Kidney glomerular epithelial cell (primary cell): ENCODE measurements at regions not wholly inside any gene's neighbourhood (a gene's known extent, or its start where the extent isn't known, plus 50 kb on each side); places are given as distances from the start of the nearest gene placed in this dataset.
"Not testable (repeated sequence)": the region's sequence is repeated elsewhere in the genome, so short reads cannot be mapped to it uniquely, and the experiment has no call there.

Experiments used
- DNase-seq: peaks from one replicate; lab custom pipeline; 2025; lab: John Stamatoyannopoulos, UW

DNA sequence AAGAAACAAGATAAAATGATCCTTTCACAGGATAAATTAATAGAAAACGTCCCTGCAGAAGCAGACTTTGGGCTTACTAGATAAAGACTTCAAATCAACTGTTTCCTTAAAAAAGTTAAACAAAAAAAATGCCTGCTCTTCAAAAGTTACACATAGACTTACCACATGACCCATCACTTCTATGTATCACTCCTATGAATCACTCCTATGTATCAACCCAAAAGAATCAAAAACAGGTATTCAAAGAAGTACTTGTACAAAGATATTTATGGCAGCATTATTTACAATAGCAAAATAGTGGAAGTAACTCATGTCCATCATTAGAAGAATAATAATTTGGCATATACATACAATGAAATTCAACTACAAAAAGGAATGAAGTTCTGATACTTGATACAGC lies 56.3 kb upstream of the PRDM9 start:
- no peak for DNase-seq

DNA sequence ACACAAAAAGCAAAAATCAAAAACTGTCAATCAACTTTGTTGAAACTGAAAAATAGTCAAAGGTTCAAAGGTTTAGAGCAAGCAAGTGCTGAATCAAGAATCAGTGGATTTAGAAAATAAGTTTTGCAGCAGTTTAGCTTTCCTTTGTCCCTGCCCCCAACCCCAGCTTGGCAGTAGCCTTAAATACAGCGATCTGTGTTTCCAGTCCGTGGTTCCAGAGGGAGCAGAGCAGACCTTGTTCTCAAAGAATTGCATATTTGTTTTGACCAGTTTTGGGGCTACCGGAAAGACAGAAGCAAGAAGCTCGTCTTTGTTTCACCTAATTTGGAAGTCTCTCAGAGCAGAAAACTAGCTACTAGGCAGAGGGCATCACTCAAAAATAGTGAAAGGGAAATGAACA lies 57.2 kb upstream of the PRDM9 start:
- no peak for DNase-seq

DNA sequence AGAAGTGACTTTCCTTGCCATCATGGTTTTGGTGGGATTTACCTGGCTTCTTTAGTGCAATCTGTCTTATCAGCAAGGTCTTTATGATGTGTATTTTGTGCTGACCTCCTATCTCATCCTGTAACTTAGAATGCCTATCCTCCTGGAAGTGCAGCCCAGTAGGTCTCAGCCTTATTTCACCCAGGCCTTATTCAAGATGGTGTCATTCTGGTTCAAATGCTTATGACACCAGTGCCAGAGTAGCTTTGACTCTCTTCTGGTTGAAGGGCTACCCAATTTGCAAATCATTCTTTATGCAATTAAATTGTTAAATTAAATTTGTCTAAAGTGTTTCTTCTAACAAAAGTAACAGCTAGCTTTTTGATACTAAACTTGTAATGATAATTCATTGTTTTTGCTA lies 58.8 kb upstream of the PRDM9 start:
- no peak for DNase-seq

DNA sequence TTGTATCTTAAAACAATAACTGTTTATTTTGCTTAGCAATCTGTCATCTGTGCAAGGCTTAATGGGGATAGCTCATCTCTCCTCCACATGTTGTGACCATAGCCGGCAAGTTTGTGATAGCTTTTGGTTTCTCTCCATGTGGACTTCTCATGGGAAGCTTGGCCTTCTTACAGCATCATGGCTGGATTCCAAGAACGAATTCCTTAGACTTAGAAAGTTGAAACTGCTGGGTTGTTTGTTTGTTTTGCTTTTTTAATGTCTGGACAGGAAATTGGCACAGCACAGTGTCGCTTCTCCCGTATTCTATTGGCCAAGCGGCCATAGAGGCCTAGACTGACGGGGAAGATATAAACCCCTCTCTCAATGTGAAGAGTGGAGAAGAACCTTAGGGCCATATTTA lies 61.0 kb upstream of the PRDM9 start:
- no peak for DNase-seq

DNA sequence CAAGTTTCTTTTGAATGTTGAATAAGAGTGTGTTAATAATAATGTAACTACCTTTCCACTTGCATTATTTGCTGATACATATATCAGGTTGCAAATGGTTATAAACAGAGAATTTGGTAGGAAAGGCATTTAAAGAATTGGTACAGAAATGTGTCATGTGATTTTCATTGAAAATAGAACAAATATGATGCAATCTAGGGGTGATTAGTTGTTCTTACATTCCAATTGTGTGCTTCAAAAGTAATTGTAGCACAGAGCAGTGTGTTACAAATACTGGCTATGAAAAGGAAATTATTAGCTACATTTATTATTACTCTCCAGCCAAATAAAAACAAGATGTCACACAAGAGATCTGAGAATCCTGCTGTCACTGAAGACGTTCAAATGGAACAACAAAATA lies 61.8 kb upstream of the PRDM9 start:
- DNase-seq: no peak

DNA sequence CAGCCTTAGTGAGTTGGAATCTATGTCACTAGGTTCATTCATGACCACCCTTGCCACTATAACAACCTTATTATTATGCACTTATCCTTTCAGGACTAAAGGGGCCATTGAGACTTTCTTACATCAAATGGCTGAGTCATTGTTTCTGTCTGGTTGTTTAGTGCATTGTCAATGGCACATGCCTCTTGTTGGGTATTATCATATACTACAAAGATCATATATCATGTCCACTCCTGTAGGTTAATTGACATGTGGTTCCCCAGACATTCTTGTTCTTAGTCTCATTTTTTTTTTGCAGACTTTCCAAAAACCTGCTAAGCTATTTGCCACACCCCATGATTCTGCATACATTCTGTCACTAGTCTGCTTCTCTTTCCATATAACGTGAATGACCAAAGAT lies 66.7 kb upstream of the PRDM9 start:
- DNase-seq: no peak

DNA sequence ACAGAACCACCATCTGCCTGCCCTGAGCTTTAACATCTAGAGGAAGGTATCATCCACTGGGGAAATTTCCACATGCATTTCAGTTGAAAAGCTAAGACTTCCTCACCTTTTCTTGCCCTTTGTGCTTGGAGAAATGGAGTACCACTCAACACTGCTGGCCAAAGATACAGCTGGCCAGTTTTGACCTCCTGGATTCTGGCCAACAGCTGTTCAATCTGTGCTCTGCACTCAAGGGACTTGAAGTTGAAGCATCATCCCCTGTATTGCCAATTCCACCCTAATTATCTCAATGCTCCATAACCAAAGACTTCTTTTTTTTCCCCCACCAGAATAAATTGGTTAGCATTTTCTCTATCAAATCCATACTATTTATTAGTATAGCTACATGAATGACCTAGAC lies 70.4 kb upstream of the PRDM9 start:
- DNase-seq: no peak

DNA sequence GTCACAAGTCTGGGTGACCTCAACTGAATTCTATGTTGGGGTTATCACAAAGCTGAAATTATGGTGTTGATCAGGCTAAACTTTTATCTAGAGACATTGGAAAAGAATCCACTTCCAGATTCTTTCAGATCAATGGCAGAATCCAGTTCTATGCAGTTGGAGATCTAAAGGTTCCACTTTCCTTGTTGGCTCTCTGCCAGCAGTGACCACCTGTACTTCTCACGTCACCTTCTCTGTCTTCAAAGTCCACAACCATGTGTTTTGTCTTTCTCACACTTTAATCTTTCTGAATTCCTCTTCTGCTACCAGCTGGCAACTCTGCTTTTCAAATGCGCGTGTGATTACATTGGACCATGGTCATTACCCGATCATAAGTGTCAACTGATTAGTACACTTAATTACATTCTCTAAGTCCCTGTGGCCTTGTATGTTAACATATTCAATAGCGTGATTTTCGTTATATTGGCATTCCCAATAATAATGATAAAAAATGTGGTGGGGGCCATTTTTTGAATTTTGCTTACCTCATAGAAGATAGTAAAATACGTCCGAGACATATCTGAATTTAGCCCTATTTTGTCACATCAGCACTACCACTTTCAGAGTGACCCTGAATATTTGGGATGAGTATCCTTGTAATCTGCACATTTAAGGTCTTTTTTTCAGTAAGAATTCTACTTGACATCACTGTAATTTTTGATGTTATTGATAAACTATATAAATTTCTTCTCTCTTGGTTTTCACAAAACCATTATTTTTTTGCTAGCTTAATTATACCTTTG lies 73.7 kb upstream of the PRDM9 start:
- DNase-seq: no peak

DNA sequence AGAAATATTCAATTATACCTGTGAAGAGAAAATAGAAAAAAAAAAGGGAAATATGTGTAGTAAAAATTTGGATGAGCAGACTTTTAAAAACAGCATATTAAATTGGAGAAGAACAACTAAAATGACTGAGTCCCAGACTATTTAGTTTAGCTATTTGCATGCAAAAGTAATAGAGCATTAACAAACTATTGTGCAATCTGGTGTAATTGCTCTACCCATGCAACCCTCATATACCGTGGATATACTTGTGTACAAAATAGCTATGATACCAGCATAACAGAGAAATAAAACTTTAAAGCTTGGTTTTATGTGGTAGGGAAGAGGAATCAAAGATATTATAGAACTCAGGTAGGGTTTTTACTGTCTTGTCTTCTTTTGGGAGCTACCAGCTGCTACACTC lies 78.7 kb upstream of the PRDM9 start:
- no peak for DNase-seq

DNA sequence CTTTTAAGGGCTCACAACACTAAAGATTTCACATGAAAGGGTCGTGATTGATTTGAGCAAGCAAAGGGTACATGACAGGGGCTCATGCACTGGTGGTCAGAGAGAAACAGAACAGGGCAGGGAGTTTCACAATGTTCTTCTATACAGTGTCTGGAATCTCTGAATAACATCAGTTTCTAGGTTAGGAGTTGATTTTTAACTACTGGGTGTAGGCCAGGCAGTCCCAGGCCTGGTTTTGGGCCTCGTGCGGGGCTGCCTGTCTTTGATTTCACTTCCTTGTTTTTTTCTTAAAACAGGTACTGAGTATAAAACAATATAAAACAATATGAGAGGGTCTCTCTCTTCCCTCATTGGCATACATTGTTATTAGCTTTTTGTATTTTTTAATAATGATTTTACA lies 87.2 kb upstream of the PRDM9 start:
- not testable (repeated sequence) for DNase-seq

DNA sequence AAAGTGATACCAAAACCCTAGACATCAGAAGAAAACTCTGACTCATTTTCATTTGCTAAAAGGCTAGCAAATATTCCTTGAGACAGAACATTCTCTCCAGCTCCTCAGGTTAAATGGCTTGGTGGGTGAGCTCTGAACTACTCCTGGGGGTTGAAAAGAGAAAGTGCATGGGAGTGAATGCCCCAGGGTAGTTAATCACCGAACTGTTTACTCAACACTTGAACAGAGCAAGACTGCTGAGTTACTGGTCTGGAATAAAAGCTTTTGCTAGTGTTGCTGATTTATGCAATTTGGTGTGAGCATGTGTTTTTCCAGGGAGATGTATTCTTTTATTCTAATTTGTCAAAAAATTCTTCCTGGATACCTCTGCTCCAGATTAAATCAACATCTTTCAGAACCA lies 88.3 kb upstream of the PRDM9 start:
- peak; percentile 50 for DNase-seq

DNA sequence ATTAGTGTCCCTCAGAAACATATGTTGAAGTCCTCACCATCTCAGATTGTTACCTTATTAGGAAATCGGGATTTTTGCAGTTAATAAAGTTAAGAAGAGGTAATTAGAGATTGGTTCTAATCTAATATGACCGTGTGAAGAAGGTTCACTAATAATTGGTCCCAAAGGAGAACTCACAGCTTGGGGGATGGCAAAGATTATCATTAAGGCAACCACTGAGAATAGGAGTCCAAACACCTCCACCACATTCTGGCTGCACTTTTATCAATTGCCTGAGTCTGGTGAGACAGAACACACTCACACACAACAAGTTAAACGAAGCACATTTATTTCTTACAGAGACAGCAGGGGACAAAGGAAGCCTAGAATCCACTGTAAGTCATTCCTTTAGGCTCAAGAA lies 94.9 kb upstream of the PRDM9 start:
- DNase-seq: no peak

DNA sequence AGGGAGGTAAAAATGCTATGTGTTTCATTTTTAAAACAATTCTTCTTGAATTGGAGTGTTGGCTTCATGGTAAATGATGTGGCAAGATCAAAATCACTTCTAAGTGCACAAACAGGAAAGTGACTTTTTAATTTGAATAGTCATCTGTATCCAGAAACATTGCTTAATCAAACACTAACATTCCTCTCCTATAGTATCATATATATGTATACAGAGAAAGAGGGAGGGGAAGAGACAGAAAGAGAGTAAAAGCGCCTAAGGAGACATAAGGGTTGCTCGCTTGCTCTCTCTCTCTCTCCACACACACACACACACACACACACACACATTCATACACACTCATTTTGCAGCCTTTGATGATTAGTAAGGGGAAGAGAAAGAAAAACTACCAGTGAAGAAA lies 95.4 kb upstream of the PRDM9 start:
- DNase-seq: no peak

DNA sequence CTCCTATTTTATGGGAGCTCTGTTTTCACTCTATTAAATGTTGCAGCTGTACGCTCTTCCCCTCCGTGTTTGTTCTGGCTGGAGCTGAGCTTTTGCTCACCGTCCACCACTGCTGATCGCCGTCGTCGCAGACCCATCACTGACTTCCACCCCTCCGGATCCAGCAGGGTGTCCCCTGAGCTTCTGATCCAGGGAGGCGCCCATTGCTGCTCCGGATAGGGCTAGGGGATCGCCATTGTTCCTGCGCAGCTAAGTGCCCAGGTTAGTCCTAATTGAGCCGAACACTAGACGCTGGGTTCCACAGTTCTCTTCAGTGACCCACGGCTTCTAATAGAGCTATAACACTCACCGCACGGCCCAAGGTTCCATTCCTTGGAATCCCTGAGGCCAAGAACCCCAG lies 96.2 kb upstream of the PRDM9 start:
- no peak for DNase-seq

DNA sequence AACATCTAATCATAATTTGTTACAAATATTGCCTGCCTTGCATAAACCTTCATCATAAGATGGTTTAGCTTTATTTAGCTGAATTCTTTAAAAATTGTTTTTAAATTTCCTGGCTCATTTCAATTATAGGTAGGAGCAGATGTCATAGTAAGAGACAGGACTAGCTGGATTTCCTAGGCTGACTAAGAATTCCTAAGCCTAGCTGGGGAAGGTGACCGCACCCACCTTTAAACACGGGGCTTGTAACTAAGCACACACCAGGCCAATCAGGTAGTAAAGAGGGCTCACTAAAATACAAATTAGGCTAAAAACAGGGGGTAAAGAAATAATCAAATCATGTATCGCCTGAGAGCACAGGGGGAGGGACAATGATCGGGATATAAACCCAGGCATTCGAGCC lies 96.6 kb upstream of the PRDM9 start:
- DNase-seq: not testable (repeated sequence)

DNA sequence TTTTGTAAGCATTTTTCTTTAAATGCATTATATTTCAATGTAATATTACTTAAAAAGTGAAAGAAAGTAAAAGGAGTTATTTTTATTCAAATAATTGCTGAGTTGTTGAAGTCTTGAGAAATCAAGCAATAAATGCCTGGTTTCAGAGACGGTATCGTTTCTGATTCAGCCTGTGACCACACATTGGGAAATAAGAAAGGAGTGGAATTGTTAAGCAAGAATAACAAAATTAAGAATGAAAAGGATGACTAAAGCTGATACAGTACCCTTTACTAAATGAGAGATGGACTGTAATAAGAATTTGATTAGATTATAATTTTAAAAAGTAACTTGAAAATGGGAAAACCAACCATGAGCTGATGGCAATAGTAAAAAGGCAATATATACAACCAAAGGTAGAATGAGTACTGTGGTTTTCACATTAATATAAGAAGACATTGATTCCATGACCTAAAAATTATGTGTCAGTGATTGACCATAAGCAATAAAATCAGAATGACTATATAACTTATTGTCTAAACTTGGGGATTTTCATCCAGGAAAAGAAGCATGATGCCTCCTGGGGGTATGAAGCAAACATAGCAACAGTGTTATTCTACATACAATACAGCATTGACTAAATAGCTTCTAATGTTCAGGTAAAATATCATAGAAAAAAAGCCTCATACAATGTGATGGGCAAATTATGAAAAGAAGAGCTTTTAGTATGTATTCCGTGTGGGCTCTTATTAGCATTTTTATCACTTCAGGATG lies 101.9 kb upstream of the PRDM9 start:
- DNase-seq: no peak

DNA sequence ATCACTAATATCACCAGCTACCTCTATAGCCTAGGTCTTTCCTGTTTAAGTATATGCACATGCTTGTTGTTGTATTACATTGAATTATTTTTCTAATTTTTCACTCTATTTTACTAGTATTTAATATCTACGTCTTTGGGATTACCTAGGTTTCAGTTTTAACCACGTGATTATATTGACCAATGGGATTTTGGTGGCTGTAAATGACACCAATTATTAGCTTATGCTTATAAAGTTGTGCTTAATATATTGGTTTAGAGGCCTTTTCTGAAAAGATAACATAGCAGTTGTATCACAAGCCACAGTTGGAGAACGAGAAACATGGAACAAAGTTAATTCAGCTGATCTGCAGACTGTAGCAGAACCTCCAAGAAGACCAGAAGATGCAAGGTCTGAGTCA lies 104.8 kb upstream of the PRDM9 start:
- DNase-seq: no peak

DNA sequence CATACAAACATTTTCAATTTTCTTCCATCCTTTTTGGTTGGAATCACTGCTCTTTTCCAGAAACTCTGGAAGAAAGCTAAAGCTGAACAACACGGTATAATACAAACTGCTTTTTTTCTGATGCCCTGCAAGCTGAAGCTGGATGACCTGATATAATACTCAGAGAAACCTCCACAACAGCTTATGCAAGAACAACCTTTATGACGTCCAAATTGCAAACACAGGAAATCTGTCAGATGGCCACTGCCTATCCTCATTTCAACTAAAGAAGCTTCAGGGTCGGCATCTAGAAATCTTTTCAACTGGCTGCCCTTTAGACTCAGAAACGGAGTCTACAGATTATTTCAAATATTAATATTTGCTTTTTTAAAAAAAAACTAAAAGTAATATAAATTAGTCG lies 106.5 kb upstream of the PRDM9 start:
- DNase-seq: no peak

DNA sequence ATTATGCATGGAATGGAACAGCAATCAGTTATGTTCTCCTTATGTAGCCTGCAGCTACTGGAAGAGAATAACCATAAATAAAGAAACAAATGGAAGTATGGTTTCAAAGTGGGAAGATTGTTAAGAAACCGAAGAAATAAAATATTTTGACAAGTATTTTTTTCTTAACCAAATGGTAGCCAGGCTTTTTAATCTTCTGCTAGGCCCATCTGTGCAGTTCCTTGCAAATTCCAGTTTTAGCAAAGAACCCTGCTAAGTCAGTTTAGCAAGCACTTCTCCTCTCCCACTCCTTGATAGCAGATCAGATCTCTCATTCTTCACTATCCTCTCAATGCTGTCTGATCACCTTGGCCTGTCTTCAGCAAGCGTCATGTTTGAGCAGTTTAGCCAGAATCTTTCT lies 111.1 kb upstream of the PRDM9 start:
- no peak for DNase-seq

DNA sequence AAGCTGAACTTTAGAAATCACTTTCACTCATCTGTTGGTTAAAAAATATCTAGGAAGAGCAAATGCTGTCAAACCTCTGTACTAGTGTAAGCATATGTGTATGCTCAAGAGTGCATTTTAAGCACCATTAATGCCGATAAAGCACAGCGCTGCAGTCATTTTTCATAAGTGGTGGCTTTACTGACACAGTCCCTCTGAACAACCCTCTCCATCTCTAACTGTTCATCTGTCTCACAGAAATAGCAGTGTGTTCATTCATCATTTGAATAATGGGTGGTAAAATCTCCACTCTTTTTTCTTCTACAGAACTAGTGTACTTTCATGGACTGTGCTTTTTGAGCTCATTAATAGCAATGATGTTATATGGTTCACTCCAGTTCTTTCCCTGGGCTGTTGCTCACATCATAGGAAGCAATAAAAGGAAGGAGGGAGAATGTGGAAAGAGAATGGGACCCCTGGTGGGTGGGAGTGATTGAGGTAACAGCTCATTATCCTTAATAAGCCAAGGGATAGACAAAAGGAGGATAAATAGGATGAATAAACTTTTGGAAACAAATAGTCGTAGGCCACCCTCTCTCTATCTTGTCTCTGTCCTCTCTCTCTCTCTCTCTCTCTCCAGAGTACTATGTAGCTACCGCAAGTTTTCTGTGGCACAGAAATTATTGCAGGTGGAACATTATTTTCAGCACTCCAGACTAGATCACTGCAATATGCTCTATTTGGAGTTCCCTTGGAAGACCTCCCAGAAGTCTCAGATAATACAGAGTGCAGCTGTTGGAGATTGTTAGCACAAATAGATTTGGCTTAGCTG lies 117.9 kb upstream of the PRDM9 start:
- no peak for DNase-seq

DNA sequence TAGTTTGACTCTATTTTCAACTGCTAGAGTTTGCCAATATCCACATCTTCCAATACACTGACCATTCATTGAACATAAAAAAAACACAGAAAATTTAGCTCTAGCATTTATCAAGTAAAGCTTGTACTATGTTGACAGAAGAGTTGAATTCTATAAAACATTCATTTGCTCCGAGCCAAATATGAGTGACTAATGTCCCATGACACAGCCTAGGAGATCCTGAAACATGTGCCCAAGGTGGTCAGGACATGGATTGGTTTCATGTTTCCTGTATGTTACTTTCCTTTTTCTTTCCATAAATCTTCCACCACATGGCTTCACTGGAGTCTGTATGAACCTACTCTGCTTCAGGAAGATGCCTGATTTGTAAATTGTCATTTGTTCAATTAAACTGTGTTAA lies 122.4 kb upstream of the PRDM9 start:
- no peak for DNase-seq

DNA sequence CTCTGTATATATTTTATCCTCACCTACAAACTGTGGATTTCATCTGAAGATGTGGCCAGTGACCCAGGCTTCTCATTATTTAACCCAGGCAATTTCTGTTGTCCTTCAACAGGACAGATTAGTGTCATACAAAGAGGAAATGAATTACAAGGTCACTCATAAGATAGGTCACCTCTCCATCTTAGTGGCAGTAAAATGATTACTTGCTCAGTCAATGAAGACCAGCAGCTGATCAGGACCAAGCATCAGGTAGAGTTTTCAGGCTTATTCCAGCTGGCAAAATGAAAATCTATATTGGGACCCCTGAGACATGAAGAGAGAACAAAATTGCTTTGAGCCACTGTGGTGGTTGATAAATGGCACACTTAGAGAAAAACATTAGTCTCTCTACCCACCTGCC lies 135.2 kb upstream of the PRDM9 start:
- DNase-seq: no peak

DNA sequence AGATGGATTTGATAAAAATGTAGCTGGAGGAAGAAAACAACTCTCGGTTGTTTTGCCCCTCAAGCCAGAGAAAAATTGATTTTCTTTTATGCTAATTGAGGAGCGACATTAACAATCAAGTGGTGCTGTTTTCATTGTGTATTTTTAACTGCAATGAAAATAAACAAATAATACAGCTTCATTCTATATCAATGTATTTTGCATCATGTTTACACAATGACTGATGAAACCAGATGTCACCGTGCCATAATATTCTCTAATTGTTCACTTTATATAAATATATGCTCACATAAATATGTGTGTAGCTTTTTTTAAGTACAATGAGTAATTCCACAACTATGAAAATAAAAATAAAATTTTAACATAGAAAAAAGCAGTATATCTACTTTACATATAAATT lies 139.0 kb upstream of the PRDM9 start:
- DNase-seq: no peak
